LoVo (cell line): ENCODE measurements at regions not wholly inside any gene's neighbourhood (a gene's known extent, or its start where the extent isn't known, plus 50 kb on each side); places are given as distances from the start of the nearest gene placed in this dataset.

Experiments used
- DNase-seq: peaks from one replicate; pipeline ENCODE4 v3.0.0-alpha.2; 2016; ENCODE audit warnings: low spot score

GRCh38 chr12:67910360-67911274, 78.6 kb upstream of the IFNG-AS1 start:
- peak; percentile 41 for DNase-seq

- DNase-seq: no peak
Observed at GRCh38 chr12:67911275-67911600, 78.0 kb upstream of the IFNG-AS1 start.

- DNase-seq: no peak
Observed at GRCh38 chr12:67911789-67912188, 77.5 kb upstream of the IFNG-AS1 start.

GRCh38 chr12:67915335-67915851, 73.9 kb upstream of the IFNG-AS1 start:
- DNase-seq: no peak

- DNase-seq: no peak
Observed at GRCh38 chr12:67916266-67916970, 72.8 kb upstream of the IFNG-AS1 start.

- DNase-seq: no peak
Observed at GRCh38 chr12:67917811-67918210, 71.4 kb upstream of the IFNG-AS1 start.

GRCh38 chr12:67918441-67918840, 70.8 kb upstream of the IFNG-AS1 start:
- no peak for DNase-seq

GRCh38 chr12:67919406-67919805, 69.8 kb upstream of the IFNG-AS1 start:
- DNase-seq: peak; percentile 37

- DNase-seq: no peak
Observed at GRCh38 chr12:67920413-67920812, 68.8 kb upstream of the IFNG-AS1 start.

GRCh38 chr12:67921286-67921685, 68.0 kb upstream of the IFNG-AS1 start:
- no peak for DNase-seq

GRCh38 chr12:67922245-67922644, 67.0 kb upstream of the IFNG-AS1 start:
- DNase-seq: no peak

GRCh38 chr12:67925077-67925476, 64.2 kb upstream of the IFNG-AS1 start:
- DNase-seq: peak; percentile 33

GRCh38 chr12:67925552-67925951, 63.7 kb upstream of the IFNG-AS1 start:
- DNase-seq: no peak

GRCh38 chr12:67926063-67926462, 63.2 kb upstream of the IFNG-AS1 start:
- DNase-seq: no peak

GRCh38 chr12:67927324-67927723, 61.9 kb upstream of the IFNG-AS1 start:
- no peak for DNase-seq

GRCh38 chr12:67927815-67928214, 61.4 kb upstream of the IFNG-AS1 start:
- DNase-seq: no peak

GRCh38 chr12:67928621-67929383, 60.4 kb upstream of the IFNG-AS1 start:
- DNase-seq: no peak

- no peak for DNase-seq
Observed at GRCh38 chr12:67929384-67929772, 59.9 kb upstream of the IFNG-AS1 start.

GRCh38 chr12:67937822-67938221, 51.4 kb upstream of the IFNG-AS1 start:
- DNase-seq: no peak
